ENCODE measurements at regions not wholly inside any gene's neighbourhood (a gene's known extent, or its start where the extent isn't known, plus 50 kb on each side); places are given as distances from the start of the nearest gene placed in this dataset.

GRCh38 chr15:81807186-81807585 lies 238.6 kb downstream of the MEX3B start:
- no peak for TF ChIP-seq POLR2A (IDR thresholded peaks at IDR 0.05)
- TF ChIP-seq CTCF (IDR thresholded peaks at IDR 0.05): no peak

Data from esophagus squamous epithelium (tissue), 4 donors.